Activated CD8-positive, alpha-beta memory T cell treated with anti-CD3 and anti-CD28 coated beads for 4 hours (primary cell): ENCODE measurements at regions not wholly inside any gene's neighbourhood (a gene's known extent, or its start where the extent isn't known, plus 50 kb on each side); places are given as distances from the start of the nearest gene placed in this dataset.
"Not testable (repeated sequence)": the region's sequence is repeated elsewhere in the genome, so short reads cannot be mapped to it uniquely, and the experiment has no call there.

Experiments
- DNase-seq, 2 donors: peaks; one replicate each; pipeline ENCODE4 v3.0.0-alpha.2; 2020; ENCODE audit warnings: low read depth in 2 of 2

GRCh38 chr4:189507060-189507459 is 433.6 kb upstream of the FRG1 start:
- DNase-seq, result no peak

- DNase-seq, result no peak
These were observed 430.1 kb upstream of the FRG1 start for GRCh38 chr4:189510601-189511000.

- DNase-seq, result no peak
These were observed 429.1 kb upstream of the FRG1 start for GRCh38 chr4:189511581-189511980.

GRCh38 chr4:189513421-189513820 is 427.3 kb upstream of the FRG1 start:
- no peak for DNase-seq

- no peak for DNase-seq
These were observed 426.5 kb upstream of the FRG1 start for GRCh38 chr4:189514209-189514608.

GRCh38 chr4:189516902-189517301 is 423.8 kb upstream of the FRG1 start:
- DNase-seq, result no peak

- DNase-seq, result no peak
These were observed 421.5 kb upstream of the FRG1 start for GRCh38 chr4:189519186-189519585.

GRCh38 chr4:189525304-189525703 is 415.4 kb upstream of the FRG1 start:
- no peak for DNase-seq

- DNase-seq, result no peak
These were observed 409.8 kb upstream of the FRG1 start for GRCh38 chr4:189530848-189531247.

- DNase-seq, result no peak
These were observed 407.1 kb upstream of the FRG1 start for GRCh38 chr4:189533603-189534002.

GRCh38 chr4:189547559-189547958 is 393.1 kb upstream of the FRG1 start:
- DNase-seq, result no peak

- no peak for DNase-seq
These were observed 392.1 kb upstream of the FRG1 start for GRCh38 chr4:189548484-189549125.

GRCh38 chr4:189551931-189552670 is 388.6 kb upstream of the FRG1 start:
- DNase-seq, result not testable (repeated sequence)

GRCh38 chr4:189560605-189561004 is 380.1 kb upstream of the FRG1 start:
- DNase-seq, result not testable (repeated sequence)

GRCh38 chr4:189563751-189564150 is 376.9 kb upstream of the FRG1 start:
- not testable (repeated sequence) for DNase-seq

GRCh38 chr4:189566271-189566670 is 374.4 kb upstream of the FRG1 start:
- DNase-seq, result not testable (repeated sequence)

GRCh38 chr4:189566900-189567299 is 373.8 kb upstream of the FRG1 start:
- not testable (repeated sequence) for DNase-seq

GRCh38 chr4:189579645-189580044 is 361.0 kb upstream of the FRG1 start:
- DNase-seq, result not testable (repeated sequence)

- DNase-seq, result not testable (repeated sequence)
These were observed 353.6 kb upstream of the FRG1 start for GRCh38 chr4:189586908-189587632.

GRCh38 chr4:189589201-189589600 is 351.5 kb upstream of the FRG1 start:
- DNase-seq, result not testable (repeated sequence)

- DNase-seq, result no peak
These were observed 347.8 kb upstream of the FRG1 start for GRCh38 chr4:189592890-189593289.

- no peak for DNase-seq
These were observed 343.3 kb upstream of the FRG1 start for GRCh38 chr4:189597341-189597740.

- DNase-seq, result no peak
These were observed 340.4 kb upstream of the FRG1 start for GRCh38 chr4:189600264-189600663.
